WTC11 (cell line): ENCODE measurements at regions not wholly inside any gene's neighbourhood (a gene's known extent, or its start where the extent isn't known, plus 50 kb on each side); places are given as distances from the start of the nearest gene placed in this dataset.

Experiments used
- ATAC-seq: fragments of 200-7000 bp; cut with Tn5 transposase; 2 replicates; pipeline ENCODE4 v1.10.0; 2021; ENCODE audit warnings: mild to moderate bottlenecking, moderate library complexity
- CTCF ChIA-PET: fragments of 300-600 bp; sonication (Branson Sonifier 250); formaldehyde crosslinking; loops from one replicate; lab custom pipeline; 2021; ENCODE audit warnings: antibody characterized with exemption; lab: Charles Lee
- POLR2A ChIA-PET: fragments of 350-600 bp; sonication (Branson Sonifier 250); formaldehyde crosslinking; loops from one replicate; lab custom pipeline; 2021; ENCODE audit warnings: antibody characterized with exemption; lab: Charles Lee
- DNase-seq: peaks from one replicate; pipeline ENCODE4 v3.0.0; 2021; ENCODE audit warnings: low spot score
- H3K27ac Mint-ChIP-seq: 2 replicates; pipeline ENCODE4 v1.8.0; 2021; ENCODE audit warnings: mixed read lengths
- H3K27me3 Mint-ChIP-seq: 2 replicates; pipeline ENCODE4 v1.8.0; 2021; ENCODE audit warnings: low read depth, mild to moderate bottlenecking, moderate library complexity, mixed read lengths
- H3K36me3 Mint-ChIP-seq: 2 replicates; pipeline ENCODE4 v1.8.0; 2021; ENCODE audit warnings: mixed read lengths
- H3K4me1 Mint-ChIP-seq: 2 replicates; pipeline ENCODE4 v1.8.0; 2022; ENCODE audit warnings: mixed read lengths
- H3K4me3 Mint-ChIP-seq: 2 replicates; pipeline ENCODE4 v1.8.0; 2021; ENCODE audit warnings: mild to moderate bottlenecking, moderate library complexity, mixed read lengths
- H3K9me3 Mint-ChIP-seq: 2 replicates; pipeline ENCODE4 v1.8.0; 2021; ENCODE audit warnings: mixed read lengths
- AR ChIP-seq: fragments of 250-450 bp; sonication (Bioruptor Pico); IDR thresholded peaks from 2 replicates; pipeline ENCODE4 v1.9.0; 2021; ENCODE audit warnings: mild to moderate bottlenecking
- CBFB ChIP-seq: sonication (generic); formaldehyde crosslinking; IDR thresholded peaks from 2 replicates; pipeline ENCODE4 v1.8.1; 2022; ENCODE audit warnings: mild to moderate bottlenecking, low read depth, missing genetic modification reagents
- E2F5 ChIP-seq: sonication (generic); formaldehyde crosslinking; IDR thresholded peaks from 2 replicates; pipeline ENCODE4 v1.8.1; 2022; ENCODE audit warnings: mild to moderate bottlenecking, moderate library complexity, missing genetic modification reagents
- EMX1 ChIP-seq: fragments of 250-450 bp; sonication (Bioruptor Pico); IDR thresholded peaks from 2 replicates; pipeline ENCODE4 v1.8.0; 2021; ENCODE audit warnings: mild to moderate bottlenecking
- FOXP1 ChIP-seq: sonication (generic); formaldehyde crosslinking; IDR thresholded peaks from 2 replicates; pipeline ENCODE4 v1.8.0; 2022; ENCODE audit warnings: missing genetic modification reagents, mild to moderate bottlenecking, moderate library complexity, borderline replicate concordance
- JAZF1 ChIP-seq: fragments of 250-450 bp; sonication (Bioruptor Pico); IDR thresholded peaks from 2 replicates; pipeline ENCODE4 v1.9.0; 2021; ENCODE audit warnings: moderate library complexity, mild to moderate bottlenecking, inconsistent platforms
- MLX ChIP-seq: sonication (generic); formaldehyde crosslinking; IDR thresholded peaks from 2 replicates; pipeline ENCODE4 v1.8.1; 2023; ENCODE audit warnings: mild to moderate bottlenecking, missing genetic modification reagents, moderate library complexity
- PRRX2 ChIP-seq: fragments of 250-450 bp; sonication (Bioruptor Pico); IDR thresholded peaks from 2 replicates; pipeline ENCODE4 v1.8.0; 2021; ENCODE audit warnings: mild to moderate bottlenecking
- TEAD1 ChIP-seq: sonication (generic); formaldehyde crosslinking; IDR thresholded peaks from 2 replicates; pipeline ENCODE4 v1.8.0; 2022; ENCODE audit warnings: mild to moderate bottlenecking, missing genetic modification reagents
- ZBTB21 ChIP-seq: sonication (generic); formaldehyde crosslinking; IDR thresholded peaks from 2 replicates; pipeline ENCODE4 v1.8.1; 2023; ENCODE audit warnings: mild to moderate bottlenecking, missing genetic modification reagents, borderline replicate concordance
- ZNF317 ChIP-seq: sonication (generic); formaldehyde crosslinking; IDR thresholded peaks from 2 replicates; pipeline ENCODE4 v1.8.1; 2023; ENCODE audit warnings: low read depth, mild to moderate bottlenecking, moderate library complexity, missing genetic modification reagents, borderline replicate concordance
- ZNF532 ChIP-seq: fragments of 250-450 bp; sonication (Bioruptor Pico); IDR thresholded peaks from 2 replicates; pipeline ENCODE4 v1.9.0; 2021; ENCODE audit warnings: mild to moderate bottlenecking, borderline replicate concordance
- ZSCAN18 ChIP-seq: fragments of 250-450 bp; sonication (Bioruptor Pico); IDR thresholded peaks from 2 replicates; pipeline ENCODE4 v2.1.2; 2022; ENCODE audit warnings: mild to moderate bottlenecking, moderate library complexity
- TF ChIP-seq, protein P1 (sequence below): fragments of 250-450 bp; sonication (Bioruptor Pico); IDR thresholded peaks from 2 replicates; pipeline ENCODE4 v1.9.0; 2021; ENCODE audit warnings: moderate library complexity, mild to moderate bottlenecking, inconsistent platforms, borderline replicate concordance
- TF ChIP-seq, protein P2 (sequence below): sonication (generic); formaldehyde crosslinking; IDR thresholded peaks from 2 replicates; pipeline ENCODE4 v1.8.0; 2022; ENCODE audit warnings: missing genetic modification reagents

- no peaks in the 10 kb centered on the region for H3K9me3 Mint-ChIP-seq
- POLR2A ChIA-PET = no interaction called here
- ATAC-seq = no peak
- TF ChIP-seq MLX (CRISPR knock-in tag) (no peak), ZNF317 (CRISPR knock-in tag) (no peak), ZNF532 (CRISPR knock-in tag) (no peak), FOXP1 (CRISPR knock-in tag) (no peak), ZBTB21 (CRISPR knock-in tag) (no peak), ZSCAN18 (CRISPR knock-in tag) (no peak), JAZF1 (CRISPR knock-in tag) (no peak), PRRX2 (CRISPR knock-in tag) (no peak)
- TF ChIP-seq, all 79 proteins: peak for 0
- H3K4me3 Mint-ChIP-seq = no peak overlapping the region
- H3K27me3 Mint-ChIP-seq = no peaks in the 10 kb centered on the region
- no peak for DNase-seq
- H3K4me1 Mint-ChIP-seq = peaks cover 7% of the 10 kb centered on the region
- H3K36me3 Mint-ChIP-seq = no peaks in the 10 kb centered on the region
- no peak overlapping the region for H3K27ac Mint-ChIP-seq
- CTCF ChIA-PET = no interaction called here
Observed at GRCh38 chr13:71309905-71310304, 557.1 kb downstream of the DACH1 start.

GRCh38 chr13:71306821-71307220 is 560.2 kb downstream of the DACH1 start:
- POLR2A ChIA-PET = no interaction called here
- Mint-ChIP-seq H3K27ac (no peak overlapping the region; the same call in 1 of the 2 replicates), H3K27me3 (no peaks in the 10 kb centered on the region), H3K36me3 (no peaks in the 10 kb centered on the region), H3K9me3 (no peaks in the 10 kb centered on the region), H3K4me1 (peaks cover 7% of the 10 kb centered on the region), H3K4me3 (no peak overlapping the region)
- ATAC-seq (peak; percentile 75), DNase-seq (no peak)
- CTCF ChIA-PET = no interaction called here
- TF ChIP-seq E2F5 (no peak), ZSCAN18 (CRISPR knock-in tag) (no peak)
- TF ChIP-seq, protein P1, sequence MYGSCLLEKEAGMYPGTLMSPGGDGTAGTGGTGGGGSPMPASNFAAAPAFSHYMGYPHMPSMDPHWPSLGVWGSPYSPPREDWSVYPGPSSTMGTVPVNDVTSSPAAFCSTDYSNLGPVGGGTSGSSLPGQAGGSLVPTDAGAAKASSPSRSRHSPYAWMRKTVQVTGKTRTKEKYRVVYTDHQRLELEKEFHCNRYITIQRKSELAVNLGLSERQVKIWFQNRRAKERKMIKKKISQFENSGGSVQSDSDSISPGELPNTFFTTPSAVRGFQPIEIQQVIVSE = no peak

DNA sequence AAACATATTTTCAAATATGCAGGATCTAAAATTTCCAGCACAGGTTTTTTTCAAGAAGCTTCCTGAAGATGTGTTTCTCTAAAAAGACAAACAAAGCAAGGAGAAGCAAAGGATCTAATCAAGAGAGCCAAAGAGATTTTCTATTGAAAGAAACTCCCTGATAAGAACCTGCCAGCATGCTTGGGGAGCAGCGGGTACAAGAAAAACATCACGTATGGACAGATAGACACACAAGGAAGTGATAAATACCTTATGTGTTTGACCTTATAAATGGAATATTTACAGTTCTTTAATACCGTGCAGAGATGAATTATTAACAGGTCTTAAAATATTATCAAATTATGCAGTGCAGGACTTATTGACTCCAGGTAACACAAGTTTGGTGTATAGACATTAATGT is 562.1 kb downstream of the DACH1 start:
- CTCF ChIA-PET = no interaction called here
- no peak for TF ChIP-seq CBFB (CRISPR knock-in tag)
- TF ChIP-seq, protein P2, sequence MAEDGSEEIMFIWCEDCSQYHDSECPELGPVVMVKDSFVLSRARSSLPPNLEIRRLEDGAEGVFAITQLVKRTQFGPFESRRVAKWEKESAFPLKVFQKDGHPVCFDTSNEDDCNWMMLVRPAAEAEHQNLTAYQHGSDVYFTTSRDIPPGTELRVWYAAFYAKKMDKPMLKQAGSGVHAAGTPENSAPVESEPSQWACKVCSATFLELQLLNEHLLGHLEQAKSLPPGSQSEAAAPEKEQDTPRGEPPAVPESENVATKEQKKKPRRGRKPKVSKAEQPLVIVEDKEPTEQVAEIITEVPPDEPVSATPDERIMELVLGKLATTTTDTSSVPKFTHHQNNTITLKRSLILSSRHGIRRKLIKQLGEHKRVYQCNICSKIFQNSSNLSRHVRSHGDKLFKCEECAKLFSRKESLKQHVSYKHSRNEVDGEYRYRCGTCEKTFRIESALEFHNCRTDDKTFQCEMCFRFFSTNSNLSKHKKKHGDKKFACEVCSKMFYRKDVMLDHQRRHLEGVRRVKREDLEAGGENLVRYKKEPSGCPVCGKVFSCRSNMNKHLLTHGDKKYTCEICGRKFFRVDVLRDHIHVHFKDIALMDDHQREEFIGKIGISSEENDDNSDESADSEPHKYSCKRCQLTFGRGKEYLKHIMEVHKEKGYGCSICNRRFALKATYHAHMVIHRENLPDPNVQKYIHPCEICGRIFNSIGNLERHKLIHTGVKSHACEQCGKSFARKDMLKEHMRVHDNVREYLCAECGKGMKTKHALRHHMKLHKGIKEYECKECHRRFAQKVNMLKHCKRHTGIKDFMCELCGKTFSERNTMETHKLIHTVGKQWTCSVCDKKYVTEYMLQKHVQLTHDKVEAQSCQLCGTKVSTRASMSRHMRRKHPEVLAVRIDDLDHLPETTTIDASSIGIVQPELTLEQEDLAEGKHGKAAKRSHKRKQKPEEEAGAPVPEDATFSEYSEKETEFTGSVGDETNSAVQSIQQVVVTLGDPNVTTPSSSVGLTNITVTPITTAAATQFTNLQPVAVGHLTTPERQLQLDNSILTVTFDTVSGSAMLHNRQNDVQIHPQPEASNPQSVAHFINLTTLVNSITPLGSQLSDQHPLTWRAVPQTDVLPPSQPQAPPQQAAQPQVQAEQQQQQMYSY = no peak
- no peak for TF ChIP-seq AR (CRISPR knock-in tag)
- no peak for TF ChIP-seq TEAD1
- no peak for TF ChIP-seq EMX1 (CRISPR knock-in tag)
- TF ChIP-seq FOXP1 (CRISPR knock-in tag) = no peak

More for the DNA sequence above, 562.1 kb downstream of the DACH1 start:
- POLR2A ChIA-PET = no interaction called here
- no peaks in the 10 kb centered on the region for H3K36me3 Mint-ChIP-seq
- no peak for ATAC-seq
- no peaks in the 10 kb centered on the region for H3K9me3 Mint-ChIP-seq
- H3K4me1 Mint-ChIP-seq = peaks cover 7% of the 10 kb centered on the region
- H3K27me3 Mint-ChIP-seq = no peaks in the 10 kb centered on the region
- no peak overlapping the region for H3K27ac Mint-ChIP-seq
- DNase-seq = no peak
- no peak overlapping the region for H3K4me3 Mint-ChIP-seq
